ENCODE measurements at regions not wholly inside any gene's neighbourhood (a gene's known extent, or its start where the extent isn't known, plus 50 kb on each side); places are given as distances from the start of the nearest gene placed in this dataset.

- no peak for DNase-seq (ENCODE audit: low read depth in 4 of 4, low spot score in 1 of 4)
Measured at GRCh38 chr17:73949903-73950592, 253.4 kb upstream of the RPL38 start.

GRCh38 chr17:73950593-73950914, 252.9 kb upstream of the RPL38 start:
- DNase-seq (ENCODE audit: low read depth in 4 of 4, low spot score in 1 of 4): no peak

- DNase-seq (ENCODE audit: low read depth in 4 of 4, low spot score in 1 of 4): no peak
Measured at GRCh38 chr17:73952082-73952479, 251.4 kb upstream of the RPL38 start.

- DNase-seq (ENCODE audit: low read depth in 4 of 4, low spot score in 1 of 4): peak in 1 of 4 experiments; percentile 25
Measured at GRCh38 chr17:73952480-73953205, 250.8 kb upstream of the RPL38 start.

GRCh38 chr17:73953206-73954033, 250.1 kb upstream of the RPL38 start:
- DNase-seq (ENCODE audit: low read depth in 4 of 4, low spot score in 1 of 4): no peak

GRCh38 chr17:73954951-73955350, 248.5 kb upstream of the RPL38 start:
- no peak for DNase-seq (ENCODE audit: low read depth in 4 of 4, low spot score in 1 of 4)

- DNase-seq (ENCODE audit: low read depth in 4 of 4, low spot score in 1 of 4): no peak
Measured at GRCh38 chr17:73955616-73956015, 247.9 kb upstream of the RPL38 start.

GRCh38 chr17:73956169-73956568, 247.3 kb upstream of the RPL38 start:
- no peak for DNase-seq (ENCODE audit: low read depth in 4 of 4, low spot score in 1 of 4)

- peak in 3 of 4 experiments; percentile 20 to 35 (median 21) for DNase-seq (ENCODE audit: low read depth in 4 of 4, low spot score in 1 of 4)
Measured at GRCh38 chr17:73956595-73957465, 246.6 kb upstream of the RPL38 start.

- no peak for DNase-seq (ENCODE audit: low read depth in 4 of 4, low spot score in 1 of 4)
Measured at GRCh38 chr17:73957564-73957963, 245.9 kb upstream of the RPL38 start.

- DNase-seq (ENCODE audit: low read depth in 4 of 4, low spot score in 1 of 4): no peak
Measured at GRCh38 chr17:73958453-73958852, 245.0 kb upstream of the RPL38 start.

DNA sequence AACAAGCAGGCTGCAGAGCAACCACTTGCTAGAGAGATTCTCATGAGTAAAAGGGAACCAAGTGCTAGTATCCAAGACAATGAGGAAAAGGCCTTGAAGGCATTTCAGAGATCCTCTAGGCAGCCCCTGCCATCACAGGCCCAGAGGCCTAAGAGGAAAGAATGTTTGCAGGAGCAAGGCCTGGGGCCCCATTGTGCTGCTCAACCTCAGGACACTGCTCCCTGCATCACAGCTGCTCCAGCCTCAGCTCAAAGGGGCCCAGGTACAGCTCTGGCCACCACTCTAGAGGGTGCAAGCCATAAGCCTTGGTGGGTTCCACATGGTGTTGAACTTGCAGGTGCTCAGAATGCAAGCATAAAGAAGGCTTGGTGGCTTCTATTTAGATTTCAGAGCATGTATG, 243.0 kb upstream of the RPL38 start:
- DNase-seq (ENCODE audit: low read depth in 4 of 4, low spot score in 1 of 4): no peak

DNA sequence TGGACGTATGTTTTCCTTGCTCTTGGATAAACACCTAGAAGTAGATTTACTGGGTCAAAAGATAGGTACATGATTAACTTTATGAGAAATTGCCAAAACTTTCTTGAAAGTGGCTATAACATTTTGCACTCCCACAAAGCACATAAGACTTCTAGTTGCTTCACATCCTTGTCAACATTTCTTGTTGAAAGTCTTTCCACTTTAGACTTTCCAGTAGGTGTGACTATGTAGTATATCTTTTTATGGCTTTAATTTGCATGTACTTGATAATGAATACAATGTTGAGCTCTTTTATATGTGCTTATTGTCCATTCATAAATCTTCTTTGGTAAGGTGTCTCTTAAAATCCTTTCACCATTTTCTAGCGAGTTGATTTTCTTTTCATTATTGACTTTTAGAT, 241.2 kb upstream of the RPL38 start:
- DNase-seq (ENCODE audit: low read depth in 4 of 4, low spot score in 1 of 4): no peak

DNA sequence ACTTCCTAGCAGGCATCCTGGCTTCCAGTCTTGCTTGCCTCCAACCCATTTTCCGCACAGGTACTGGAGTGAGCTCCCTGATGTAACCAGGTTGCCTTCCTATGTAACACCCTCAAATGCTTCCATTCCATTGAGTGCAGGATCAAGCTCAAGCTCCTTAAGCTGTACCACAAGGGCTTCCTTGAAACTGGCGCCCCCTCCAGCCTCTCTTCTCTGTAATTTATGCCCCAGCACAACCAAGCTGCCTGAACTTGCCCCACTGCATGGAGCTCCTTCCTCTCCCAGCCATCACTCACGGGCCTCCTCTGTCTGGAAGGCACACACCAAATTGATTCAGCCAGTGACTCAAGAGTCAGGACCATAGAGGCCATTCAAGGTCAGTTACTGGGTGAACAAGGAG, 234.8 kb upstream of the RPL38 start:
- DNase-seq (ENCODE audit: low read depth in 4 of 4, low spot score in 1 of 4): no peak

DNA sequence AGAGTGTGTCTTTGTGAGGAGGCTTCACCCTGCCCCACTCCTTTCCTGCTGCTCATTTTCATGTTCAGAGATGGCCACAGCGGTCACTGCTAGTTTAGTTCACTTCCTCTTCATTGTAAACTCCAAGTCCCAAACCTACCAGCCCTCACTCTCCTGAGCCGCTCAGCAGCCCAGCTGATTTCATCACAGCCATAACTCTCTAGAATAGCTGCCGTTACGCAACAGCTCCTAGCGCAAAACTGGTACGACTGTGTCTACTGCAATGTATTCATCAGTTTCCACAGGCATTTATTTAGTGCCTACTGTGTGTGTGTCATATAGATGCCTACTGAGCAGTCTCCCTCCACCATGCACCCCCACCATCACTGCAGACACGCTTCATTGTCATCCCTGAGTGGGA, 233.5 kb upstream of the RPL38 start:
- DNase-seq (ENCODE audit: low read depth in 4 of 4, low spot score in 1 of 4): no peak

DNA sequence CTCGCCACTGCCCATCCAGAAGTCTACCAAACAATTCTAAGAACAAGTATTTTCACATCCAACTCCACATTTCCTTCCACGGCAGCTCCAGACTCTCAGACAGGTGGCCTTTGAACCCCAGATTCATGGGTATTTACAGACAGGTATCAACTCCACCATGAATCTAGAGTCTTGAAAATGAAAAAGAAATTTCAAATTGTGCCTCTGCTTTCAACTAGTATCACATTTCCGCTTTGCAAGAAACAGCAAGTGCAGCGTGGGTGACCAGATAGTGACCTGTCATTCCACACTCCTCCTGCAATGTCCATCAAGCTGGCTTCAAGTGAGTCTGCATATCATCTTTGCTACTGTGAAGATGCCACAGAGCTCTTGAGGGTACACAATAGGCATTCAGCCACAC, 232.4 kb upstream of the RPL38 start:
- no peak for DNase-seq (ENCODE audit: low read depth in 4 of 4, low spot score in 1 of 4)

DNA sequence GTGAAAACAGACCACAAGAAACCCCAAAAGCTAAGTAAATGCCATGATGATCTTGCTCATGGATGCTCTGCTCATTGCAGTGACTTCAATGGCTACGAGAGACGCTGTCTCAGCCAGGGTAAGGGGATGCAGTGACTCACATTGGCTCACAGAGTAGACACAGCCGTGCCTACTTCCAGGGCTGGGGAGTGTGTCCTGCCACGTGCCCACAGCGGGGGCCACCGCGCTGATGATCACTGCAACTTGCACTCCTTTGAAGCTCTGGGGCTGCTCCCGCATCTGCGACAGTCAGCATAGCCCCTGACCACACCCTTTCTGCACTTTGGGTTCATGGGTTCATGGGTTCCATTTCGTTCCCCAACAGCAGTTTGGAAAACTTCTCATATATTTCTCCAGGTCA, 231.4 kb upstream of the RPL38 start:
- DNase-seq (ENCODE audit: low read depth in 4 of 4, low spot score in 1 of 4): no peak

DNA sequence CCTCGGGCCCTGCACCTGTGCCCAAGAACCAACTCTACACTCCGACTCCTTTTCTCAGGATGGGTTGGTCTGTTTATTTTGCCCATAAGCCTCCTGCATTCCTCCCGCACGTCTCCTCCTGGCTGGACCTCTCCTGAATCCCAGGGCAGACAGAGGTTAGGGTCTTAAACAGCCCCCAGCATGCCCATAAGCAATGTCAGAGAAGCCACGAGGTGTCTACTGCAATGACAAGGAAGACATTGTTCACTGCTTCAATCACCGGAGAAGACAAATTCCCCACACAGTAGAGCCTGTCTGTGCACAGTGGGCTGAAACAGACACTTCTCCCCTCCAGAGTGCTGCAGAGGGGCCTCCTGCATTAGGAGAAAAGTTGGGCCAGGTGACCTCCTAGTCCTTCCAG, 230.6 kb upstream of the RPL38 start:
- no peak for DNase-seq (ENCODE audit: low read depth in 4 of 4, low spot score in 1 of 4)

- DNase-seq (ENCODE audit: low read depth in 4 of 4, low spot score in 1 of 4): no peak
Measured at GRCh38 chr17:73973586-73974409, 229.7 kb upstream of the RPL38 start.

DNA sequence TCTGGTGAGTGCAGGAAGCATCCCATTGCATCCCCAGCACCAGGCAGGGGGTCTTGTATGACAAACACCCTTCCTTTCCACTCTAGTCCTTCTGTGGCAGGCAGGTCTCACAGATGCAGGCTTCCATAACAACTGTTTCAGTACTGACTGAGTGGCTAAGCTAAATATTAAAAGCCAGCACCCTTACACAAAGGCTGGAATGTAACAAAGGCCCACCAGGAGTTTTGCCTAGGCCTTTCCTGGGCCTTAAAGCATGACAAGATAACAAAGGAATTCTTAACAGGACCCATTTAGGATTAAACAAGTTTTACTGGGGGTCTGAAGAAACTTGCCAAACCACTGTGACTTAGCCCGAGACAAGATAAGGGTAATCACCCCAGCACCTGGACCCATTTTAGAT, 228.9 kb upstream of the RPL38 start:
- DNase-seq (ENCODE audit: low read depth in 4 of 4, low spot score in 1 of 4): no peak
